ENCODE measurements at regions not wholly inside any gene's neighbourhood (a gene's known extent, or its start where the extent isn't known, plus 50 kb on each side); places are given as distances from the start of the nearest gene placed in this dataset.

DNA sequence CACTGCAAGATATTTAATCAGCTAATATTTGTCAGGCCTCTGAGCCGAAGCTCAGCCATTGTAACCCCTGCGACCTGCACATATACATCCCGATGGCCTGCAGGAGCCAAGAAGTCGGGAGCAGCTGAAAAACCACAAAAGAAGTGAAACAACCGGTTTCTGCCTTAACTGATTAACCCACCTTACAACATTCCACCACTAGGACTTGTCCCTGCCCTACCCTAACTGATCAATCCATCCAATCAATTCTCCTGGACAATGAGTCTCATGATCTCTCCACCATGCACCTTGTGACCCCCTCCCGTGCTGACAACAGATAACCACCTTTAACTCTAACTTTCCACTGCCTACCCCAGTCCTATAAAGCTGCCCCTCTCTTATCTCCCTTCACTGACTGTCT lies 945.4 kb upstream of the GYPC start:
- TF ChIP-seq, protein P1, sequence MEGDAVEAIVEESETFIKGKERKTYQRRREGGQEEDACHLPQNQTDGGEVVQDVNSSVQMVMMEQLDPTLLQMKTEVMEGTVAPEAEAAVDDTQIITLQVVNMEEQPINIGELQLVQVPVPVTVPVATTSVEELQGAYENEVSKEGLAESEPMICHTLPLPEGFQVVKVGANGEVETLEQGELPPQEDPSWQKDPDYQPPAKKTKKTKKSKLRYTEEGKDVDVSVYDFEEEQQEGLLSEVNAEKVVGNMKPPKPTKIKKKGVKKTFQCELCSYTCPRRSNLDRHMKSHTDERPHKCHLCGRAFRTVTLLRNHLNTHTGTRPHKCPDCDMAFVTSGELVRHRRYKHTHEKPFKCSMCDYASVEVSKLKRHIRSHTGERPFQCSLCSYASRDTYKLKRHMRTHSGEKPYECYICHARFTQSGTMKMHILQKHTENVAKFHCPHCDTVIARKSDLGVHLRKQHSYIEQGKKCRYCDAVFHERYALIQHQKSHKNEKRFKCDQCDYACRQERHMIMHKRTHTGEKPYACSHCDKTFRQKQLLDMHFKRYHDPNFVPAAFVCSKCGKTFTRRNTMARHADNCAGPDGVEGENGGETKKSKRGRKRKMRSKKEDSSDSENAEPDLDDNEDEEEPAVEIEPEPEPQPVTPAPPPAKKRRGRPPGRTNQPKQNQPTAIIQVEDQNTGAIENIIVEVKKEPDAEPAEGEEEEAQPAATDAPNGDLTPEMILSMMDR (IDR thresholded peaks at IDR 0.05; ENCODE audit: poor library complexity), result no peak
- TF ChIP-seq EZH2 (IDR thresholded peaks at IDR 0.05; ENCODE audit: borderline replicate concordance) (no peak), EZH2phosphoT487 (IDR thresholded peaks at IDR 0.05; ENCODE audit: low read depth, severe bottlenecking, unreplicated experiment) (no peak)
